Effector memory CD8-positive, alpha-beta T cell (primary cell): ENCODE measurements at regions not wholly inside any gene's neighbourhood (a gene's known extent, or its start where the extent isn't known, plus 50 kb on each side); places are given as distances from the start of the nearest gene placed in this dataset.
"Not testable (repeated sequence)": the region's sequence is repeated elsewhere in the genome, so short reads cannot be mapped to it uniquely, and the experiment has no call there.

ENCODE experiments used
- ATAC-seq: fragments of 150-1000 bp; cut with Tn5 transposase; replicated peaks from 2 replicates; pipeline ENCODE4 v1.10.0; 2021; ENCODE audit warnings: mild to moderate bottlenecking, moderate library complexity
- DNase-seq, 3 experiments: peaks; one replicate each; pipeline ENCODE4 v3.0.0; 2021
- H3K27ac Mint-ChIP-seq, 2 donors: one replicate each; pipeline ENCODE4 v1.8.0; 2022; ENCODE audit warnings: mild to moderate bottlenecking in 2 of 2, mixed read lengths in 2 of 2, moderate library complexity in 2 of 2
- H3K27me3 Mint-ChIP-seq, 2 donors: one replicate each; pipeline ENCODE4 v1.8.0; 2022; ENCODE audit warnings: mixed read lengths in 2 of 2
- H3K36me3 Mint-ChIP-seq: one replicate; pipeline ENCODE4 v1.8.0; 2022; ENCODE audit warnings: mild to moderate bottlenecking, moderate library complexity, mixed read lengths; ENCODE audit not compliant: insufficient read depth
- H3K4me1 Mint-ChIP-seq, 2 donors: one replicate each; pipeline ENCODE4 v1.8.0; 2022; ENCODE audit warnings: low read depth in 2 of 2, mixed read lengths in 2 of 2
- H3K4me3 Mint-ChIP-seq, 2 donors: one replicate each; pipeline ENCODE4 v1.8.0; 2022; ENCODE audit warnings: mild to moderate bottlenecking in 2 of 2, mixed read lengths in 2 of 2, moderate library complexity in 2 of 2
- H3K9me3 Mint-ChIP-seq, 2 donors: one replicate each; pipeline ENCODE4 v1.8.0; 2022; ENCODE audit warnings: mixed read lengths in 2 of 2

DNA sequence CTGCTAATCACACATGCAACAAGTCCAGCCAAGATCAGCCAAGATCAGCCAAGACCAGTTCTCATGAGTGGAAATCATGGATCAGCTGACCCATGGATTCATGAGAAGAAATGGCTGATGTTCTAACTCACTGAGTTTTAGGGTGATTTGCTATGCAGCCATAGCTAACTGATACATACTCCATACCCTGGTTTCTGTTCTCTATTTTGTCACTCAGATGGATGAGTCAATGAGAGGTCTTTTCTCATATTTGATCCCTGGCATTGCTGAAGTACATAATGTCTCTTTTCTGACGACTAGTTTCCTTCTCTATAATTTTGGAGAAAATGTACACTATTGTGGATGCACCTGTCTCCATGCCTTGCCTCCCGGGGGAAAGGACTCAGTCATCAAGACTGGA lies 118.4 kb upstream of the LY86 start:
- DNase-seq (no peak), ATAC-seq (no peak)
- Mint-ChIP-seq H3K4me3 (no peak overlapping the region), H3K36me3 (peaks cover 3% of the 10 kb centered on the region), H3K9me3 (peaks cover 4 to 7% of the 10 kb centered on the region in 2 donors), H3K27me3 (peaks cover 29 to 62% of the 10 kb centered on the region in 2 donors), H3K27ac (no peak overlapping the region), H3K4me1 (no peaks in the 10 kb centered on the region)

DNA sequence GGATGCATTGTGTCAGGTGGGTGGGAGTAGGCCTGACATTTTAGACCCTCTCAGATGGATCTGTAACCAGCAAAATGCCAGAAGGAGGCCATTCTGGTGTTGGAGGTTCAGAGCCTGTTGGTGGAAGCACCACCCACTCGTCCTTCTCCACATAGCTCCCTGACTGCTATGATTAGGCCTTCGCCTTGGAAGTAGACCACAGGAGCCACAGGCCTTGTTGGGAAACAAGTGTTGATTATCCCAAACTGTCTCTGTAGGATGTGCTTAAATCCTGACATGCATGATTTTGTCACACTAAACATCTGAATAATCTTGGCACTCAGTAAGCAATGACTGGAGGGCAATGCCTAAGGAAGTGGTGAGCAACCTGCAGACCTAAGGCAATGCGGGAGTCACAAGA lies 117.2 kb upstream of the LY86 start:
- no peaks in the 10 kb centered on the region for H3K4me1 Mint-ChIP-seq
- H3K36me3 Mint-ChIP-seq: peaks cover 3% of the 10 kb centered on the region
- H3K9me3 Mint-ChIP-seq: peaks cover 4 to 7% of the 10 kb centered on the region in 2 donors
- no peak for DNase-seq
- peaks cover 28 to 62% of the 10 kb centered on the region in 2 donors for H3K27me3 Mint-ChIP-seq
- H3K4me3 Mint-ChIP-seq: no peak overlapping the region
- no peak for ATAC-seq
- no peak overlapping the region for H3K27ac Mint-ChIP-seq

DNA sequence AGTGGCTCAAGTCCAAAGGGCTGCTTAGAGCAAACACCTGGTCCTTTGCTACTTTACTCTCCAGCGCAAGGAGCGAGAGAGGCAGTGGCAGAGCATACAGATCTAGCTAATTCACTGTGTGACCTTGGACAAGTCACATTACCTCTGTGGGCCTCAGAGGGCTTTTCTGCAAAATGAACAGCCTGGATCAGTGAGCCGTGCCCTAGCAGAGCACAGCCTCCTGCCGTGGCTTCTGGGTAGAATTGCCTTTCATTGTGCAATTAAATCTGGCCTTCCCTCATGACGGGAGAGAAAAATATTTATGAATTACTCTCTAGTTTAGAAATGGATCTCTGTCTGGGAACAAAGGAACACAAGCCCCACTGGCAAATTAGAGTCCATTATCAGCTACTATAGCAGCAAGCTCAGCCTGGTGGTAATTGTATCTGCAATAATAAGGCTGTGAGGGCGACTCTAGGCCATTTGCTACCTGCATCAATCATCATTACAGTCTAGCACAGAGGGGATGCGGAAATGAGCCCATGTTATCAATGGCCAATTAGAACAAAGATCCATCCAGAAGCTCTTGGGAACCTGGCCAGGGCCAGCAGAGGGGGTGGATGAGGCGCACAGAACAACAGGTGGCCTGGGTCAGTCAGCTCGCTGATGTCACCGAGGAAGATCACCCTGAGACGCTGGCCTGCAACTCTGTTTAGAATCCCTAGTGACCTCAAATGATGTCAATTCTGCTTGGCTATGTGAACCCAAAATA lies 114.2 kb upstream of the LY86 start:
- ATAC-seq: no peak
- Mint-ChIP-seq H3K27me3 (peaks cover 39 to 59% of the 10 kb centered on the region in 2 donors), H3K4me3 (no peak overlapping the region), H3K36me3 (peaks cover 3% of the 10 kb centered on the region), H3K4me1 (no peaks in the 10 kb centered on the region), H3K27ac (no peak overlapping the region), H3K9me3 (peaks cover 4 to 7% of the 10 kb centered on the region in 2 donors)
- DNase-seq: no peak

DNA sequence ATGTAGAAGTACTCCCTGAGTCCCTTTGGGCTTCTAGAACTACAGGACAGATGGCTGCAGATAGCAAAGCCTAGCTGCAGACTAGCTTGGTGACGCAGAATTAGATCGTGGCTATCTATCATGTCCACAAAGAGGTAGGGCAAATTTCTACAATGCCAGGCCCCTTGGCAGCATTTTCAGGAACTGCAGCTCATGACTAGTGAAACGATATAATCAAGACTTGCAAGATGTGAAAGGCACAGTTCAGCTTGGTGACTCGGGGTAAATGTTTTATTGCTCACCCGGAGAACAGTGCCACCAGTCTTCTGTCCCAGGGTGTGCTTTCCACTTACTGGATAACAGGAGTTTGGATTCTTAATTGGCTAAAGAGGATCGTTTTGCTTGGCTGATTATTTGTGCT lies 108.7 kb upstream of the LY86 start:
- H3K36me3 Mint-ChIP-seq: no peaks in the 10 kb centered on the region
- H3K4me1 Mint-ChIP-seq: no peaks in the 10 kb centered on the region
- H3K27me3 Mint-ChIP-seq: peaks cover 51 to 69% of the 10 kb centered on the region in 2 donors
- DNase-seq (no peak), ATAC-seq (no peak)
- H3K27ac Mint-ChIP-seq: no peak overlapping the region
- H3K9me3 Mint-ChIP-seq: peaks cover 0 to 7% of the 10 kb centered on the region in 2 donors
- H3K4me3 Mint-ChIP-seq: no peak overlapping the region

DNA sequence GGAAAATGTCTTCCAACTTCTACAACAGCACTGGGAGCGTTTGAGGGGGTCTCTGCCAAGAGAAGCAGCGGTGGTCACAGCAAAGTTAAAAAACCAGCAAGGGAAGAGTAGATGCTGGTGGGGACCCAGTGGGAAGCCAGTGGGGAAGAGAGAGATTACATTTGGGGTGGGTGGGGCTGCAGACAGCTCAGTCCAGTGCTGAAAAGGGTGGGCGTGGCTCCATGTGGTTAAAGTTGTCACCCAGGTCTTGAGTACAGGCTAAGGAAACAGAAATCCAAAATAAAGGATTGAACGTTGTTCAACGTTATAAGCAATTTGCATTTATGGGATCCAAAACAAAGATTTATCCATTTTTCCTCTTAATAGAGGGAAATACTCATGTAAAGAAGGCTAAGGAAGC lies 106.3 kb upstream of the LY86 start:
- H3K27me3 Mint-ChIP-seq: peaks cover 41 to 55% of the 10 kb centered on the region in 2 donors

DNA sequence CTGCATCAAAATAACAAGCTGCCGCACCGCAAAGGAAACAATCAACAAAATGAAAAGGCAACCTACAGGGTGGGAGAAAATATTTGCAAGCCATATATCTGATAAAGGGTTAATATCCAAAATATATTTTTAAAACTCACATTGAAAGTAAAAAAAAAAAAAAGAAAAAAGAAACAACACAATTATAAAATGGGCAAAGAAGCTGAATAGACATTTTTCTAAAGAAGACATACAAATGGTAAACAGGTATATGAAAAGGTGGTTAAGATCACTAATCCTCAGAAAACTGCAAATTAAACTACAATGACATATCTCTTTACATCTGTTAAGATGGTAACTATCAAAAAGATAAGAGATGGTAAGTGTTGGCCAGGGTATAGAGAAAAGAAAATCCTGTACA lies 105.4 kb upstream of the LY86 start:
- no peak for ATAC-seq
- H3K4me3 Mint-ChIP-seq: no peak overlapping the region
- DNase-seq: no peak
- H3K9me3 Mint-ChIP-seq: peaks cover 0 to 7% of the 10 kb centered on the region in 2 donors
- peaks cover 35 to 46% of the 10 kb centered on the region in 2 donors for H3K27me3 Mint-ChIP-seq
- H3K4me1 Mint-ChIP-seq: no peaks in the 10 kb centered on the region
- H3K27ac Mint-ChIP-seq: no peak overlapping the region
- H3K36me3 Mint-ChIP-seq: no peaks in the 10 kb centered on the region

More for the DNA sequence above, 106.3 kb upstream of the LY86 start:
- Mint-ChIP-seq H3K4me1 (no peaks in the 10 kb centered on the region), H3K36me3 (no peaks in the 10 kb centered on the region), H3K9me3 (peaks cover 0 to 7% of the 10 kb centered on the region in 2 donors), H3K27ac (no peak overlapping the region), H3K4me3 (no peak overlapping the region)
- ATAC-seq (no peak), DNase-seq (no peak)

DNA sequence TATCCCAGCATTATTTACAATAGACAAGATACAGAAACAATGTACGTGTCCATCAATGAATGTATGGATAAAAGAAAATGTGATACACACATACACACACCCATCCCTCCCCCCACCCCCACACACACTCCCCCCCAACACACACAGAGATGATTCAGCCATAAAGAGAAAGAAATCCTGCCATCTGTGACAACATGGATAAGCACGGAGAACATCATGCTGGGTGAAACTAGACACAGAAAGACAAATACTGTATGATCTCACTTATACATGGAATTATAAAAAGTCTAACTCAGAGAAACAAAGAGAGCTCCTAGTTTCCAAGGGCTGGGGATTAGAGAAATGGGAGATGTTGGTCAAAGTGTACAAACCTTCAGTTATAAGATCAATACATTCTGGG lies 104.8 kb upstream of the LY86 start:
- H3K9me3 Mint-ChIP-seq: peaks cover 0 to 7% of the 10 kb centered on the region in 2 donors
- H3K27me3 Mint-ChIP-seq: peaks cover 29 to 40% of the 10 kb centered on the region in 2 donors
- H3K36me3 Mint-ChIP-seq: no peaks in the 10 kb centered on the region
- no peak overlapping the region for H3K27ac Mint-ChIP-seq
- H3K4me3 Mint-ChIP-seq: no peak overlapping the region
- DNase-seq: no peak
- H3K4me1 Mint-ChIP-seq: no peaks in the 10 kb centered on the region
- no peak for ATAC-seq

DNA sequence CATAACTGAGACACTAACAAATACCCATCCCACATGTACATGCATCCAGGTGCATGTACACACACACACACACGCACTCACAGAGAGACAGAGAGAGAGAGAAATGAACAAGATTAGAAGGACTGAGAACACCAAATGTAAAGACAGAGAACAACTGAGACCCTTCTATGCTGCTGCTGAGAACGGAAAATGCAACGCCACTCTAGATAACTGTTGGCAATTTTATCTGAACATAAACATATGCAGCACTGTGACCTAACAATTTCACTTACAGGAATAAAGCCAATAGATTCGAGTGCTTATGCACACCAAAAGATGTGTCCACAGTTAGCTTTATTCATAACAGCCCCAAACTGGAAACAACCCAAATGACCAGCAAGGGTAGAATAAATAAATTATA lies 103.8 kb upstream of the LY86 start:
- peaks cover 0 to 7% of the 10 kb centered on the region in 2 donors for H3K9me3 Mint-ChIP-seq
- ATAC-seq (no peak), DNase-seq (no peak)
- no peaks in the 10 kb centered on the region for H3K36me3 Mint-ChIP-seq
- H3K27ac Mint-ChIP-seq: no peak overlapping the region
- H3K4me1 Mint-ChIP-seq: no peaks in the 10 kb centered on the region
- no peak overlapping the region for H3K4me3 Mint-ChIP-seq
- peaks cover 20 to 31% of the 10 kb centered on the region in 2 donors for H3K27me3 Mint-ChIP-seq

DNA sequence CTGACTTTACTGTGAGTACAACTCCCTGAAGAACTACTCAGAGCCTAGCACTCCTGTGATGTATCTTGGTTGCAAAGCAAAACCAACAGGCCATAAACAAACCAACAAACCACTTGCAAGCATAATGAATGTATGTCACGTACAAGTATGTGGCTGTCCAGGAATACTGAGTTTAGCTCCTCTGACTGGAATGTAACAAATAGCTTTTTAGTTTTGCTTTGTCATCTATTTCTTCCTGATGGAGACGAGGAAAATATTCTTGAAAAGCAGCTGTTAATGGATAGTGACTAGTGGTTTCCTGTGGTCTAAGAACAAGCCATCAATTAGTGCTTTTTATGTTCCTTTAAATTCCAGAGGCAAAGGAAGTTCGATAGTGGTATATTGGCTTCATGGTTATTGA lies 101.9 kb upstream of the LY86 start:
- DNase-seq (no peak), ATAC-seq (no peak)
- H3K36me3 Mint-ChIP-seq: no peaks in the 10 kb centered on the region
- H3K9me3 Mint-ChIP-seq: peaks cover 0 to 7% of the 10 kb centered on the region in 2 donors
- peaks cover 14 to 16% of the 10 kb centered on the region in 2 donors for H3K27me3 Mint-ChIP-seq
- no peak overlapping the region for H3K27ac Mint-ChIP-seq
- no peak overlapping the region for H3K4me3 Mint-ChIP-seq
- H3K4me1 Mint-ChIP-seq: no peaks in the 10 kb centered on the region

DNA sequence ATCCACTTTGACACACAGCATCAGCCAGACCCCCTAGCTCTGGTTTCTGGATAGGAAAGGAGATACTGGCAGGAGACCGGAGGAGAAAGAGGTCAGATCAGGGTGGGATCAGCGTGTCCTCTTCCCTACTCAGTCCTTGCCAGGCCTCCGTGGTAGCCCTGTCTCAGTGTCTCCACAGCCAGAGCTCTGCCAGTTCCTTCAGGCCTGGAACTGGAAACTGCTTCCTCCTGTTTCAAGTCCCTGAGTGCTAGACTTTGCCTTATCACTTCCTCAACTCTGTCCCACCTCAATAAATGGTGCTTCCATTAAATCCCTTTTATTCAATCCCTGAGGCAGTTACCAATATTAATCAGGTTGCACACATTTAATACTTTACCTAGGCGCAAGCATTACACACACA lies 96.8 kb upstream of the LY86 start:
- DNase-seq (no peak), ATAC-seq (no peak)
- no peak overlapping the region for H3K4me3 Mint-ChIP-seq
- peak overlapping the region; percentile 4 to 64 for H3K27ac Mint-ChIP-seq
- peaks cover 6 to 7% of the 10 kb centered on the region in 2 donors for H3K4me1 Mint-ChIP-seq
- peaks cover 9 to 14% of the 10 kb centered on the region in 2 donors for H3K27me3 Mint-ChIP-seq
- no peaks in the 10 kb centered on the region for H3K9me3 Mint-ChIP-seq
- peaks cover 7% of the 10 kb centered on the region for H3K36me3 Mint-ChIP-seq

DNA sequence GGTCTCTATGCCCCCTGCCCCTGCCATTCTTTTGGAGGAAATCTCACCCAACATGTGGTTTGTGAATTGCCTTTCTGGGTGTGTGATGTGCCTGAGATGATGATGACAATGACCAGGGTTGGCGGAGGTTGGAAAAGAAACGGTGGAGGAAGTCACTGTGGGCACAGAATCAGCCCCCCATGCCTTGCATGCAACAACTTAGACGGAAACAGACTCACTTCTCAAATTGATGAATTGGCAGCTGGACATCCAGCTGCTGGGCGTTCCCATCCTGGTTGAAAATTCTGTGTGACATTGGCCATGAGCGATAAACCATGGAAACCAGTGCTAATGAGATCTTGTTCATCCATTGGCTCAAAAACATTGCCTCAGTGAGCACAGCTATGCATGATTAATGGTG lies 95.8 kb upstream of the LY86 start:
- no peak overlapping the region for H3K27ac Mint-ChIP-seq
- DNase-seq (no peak), ATAC-seq (no peak)
- no peak overlapping the region for H3K4me3 Mint-ChIP-seq
- no peaks in the 10 kb centered on the region for H3K9me3 Mint-ChIP-seq
- peaks cover 7% of the 10 kb centered on the region for H3K36me3 Mint-ChIP-seq
- peaks cover 9 to 18% of the 10 kb centered on the region in 2 donors for H3K27me3 Mint-ChIP-seq
- peaks cover 6 to 7% of the 10 kb centered on the region in 2 donors for H3K4me1 Mint-ChIP-seq

DNA sequence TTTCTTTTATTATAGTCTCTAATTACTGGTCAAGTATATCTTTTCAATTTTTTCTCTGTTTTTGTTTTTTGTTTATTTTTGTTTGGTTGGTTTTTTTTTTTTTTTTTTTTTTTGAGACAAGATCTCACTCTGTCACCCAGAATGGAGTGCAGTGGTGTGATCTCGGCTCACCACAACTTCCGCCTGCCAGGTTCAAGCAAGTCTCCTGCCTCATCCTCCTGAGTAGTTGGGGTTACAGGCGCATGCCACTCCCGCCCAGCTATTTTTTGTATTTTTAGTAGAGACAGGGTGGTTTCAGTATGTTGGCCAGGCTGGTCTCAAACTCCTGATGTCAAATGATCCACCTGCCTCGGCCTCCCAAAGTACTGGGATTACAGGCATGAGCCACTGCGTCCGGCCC lies 94.4 kb upstream of the LY86 start:
- not testable (repeated sequence) for H3K9me3 Mint-ChIP-seq, H3K4me1 Mint-ChIP-seq, H3K36me3 Mint-ChIP-seq
- peak; percentile 31 to 37 (median 35) for DNase-seq
- peak overlapping the region; percentile 40 to 56 for H3K4me3 Mint-ChIP-seq
- peak overlapping the region; percentile 72 to 88 for H3K27ac Mint-ChIP-seq
- ATAC-seq: peak; percentile 81
- peaks cover 10 to 27% of the 10 kb centered on the region in 2 donors for H3K27me3 Mint-ChIP-seq

DNA sequence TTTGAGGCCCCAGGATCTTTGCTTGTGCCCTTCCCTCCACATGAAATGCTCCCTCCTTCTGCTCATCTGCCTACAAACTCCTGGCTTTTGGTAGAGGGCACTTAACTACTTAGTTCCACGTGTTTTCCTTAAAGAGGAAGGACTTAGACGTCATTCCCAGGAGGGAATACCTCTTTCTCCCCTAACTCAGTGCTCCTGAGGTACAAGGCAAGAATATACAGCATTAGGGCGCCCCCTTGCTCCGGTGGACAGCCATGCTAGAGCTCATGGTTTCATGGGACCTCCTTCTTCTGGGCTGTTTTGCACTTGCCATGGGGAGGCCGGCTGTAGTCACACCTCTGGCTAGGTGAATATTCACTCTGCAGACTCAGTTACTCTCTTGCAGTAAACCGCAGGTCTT lies 93.8 kb upstream of the LY86 start:
- no peak for DNase-seq
- Mint-ChIP-seq H3K9me3 (no peaks in the 10 kb centered on the region), H3K4me3 (peak overlapping the region in 1 of 2 donors; percentile 56), H3K27ac (peak overlapping the region in 1 of 2 donors; percentile 72), H3K27me3 (peaks cover 16 to 33% of the 10 kb centered on the region in 2 donors), H3K36me3 (peaks cover 7% of the 10 kb centered on the region), H3K4me1 (peaks cover 6 to 7% of the 10 kb centered on the region in 2 donors)
- no peak for ATAC-seq

DNA sequence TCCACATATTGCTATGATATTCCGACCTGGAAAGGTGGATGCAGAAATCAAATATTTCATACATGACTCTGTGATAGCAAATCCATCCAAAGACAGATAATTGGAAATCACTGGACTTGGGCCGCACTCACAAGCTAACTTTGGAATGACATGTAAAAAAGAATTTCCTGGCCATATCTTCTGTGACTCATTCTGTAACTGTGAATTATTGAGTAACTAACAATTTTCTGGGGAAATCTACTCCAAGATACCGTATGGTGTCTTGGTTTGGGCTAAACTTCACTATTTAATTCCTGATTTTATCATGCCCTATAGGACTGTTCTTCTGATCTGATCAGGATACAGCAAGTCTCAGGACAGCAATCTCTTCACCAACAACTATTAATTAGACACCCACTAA lies 92.7 kb upstream of the LY86 start:
- peaks cover 7% of the 10 kb centered on the region for H3K36me3 Mint-ChIP-seq
- ATAC-seq: no peak
- H3K27me3 Mint-ChIP-seq: peaks cover 18 to 38% of the 10 kb centered on the region in 2 donors
- no peak overlapping the region for H3K27ac Mint-ChIP-seq
- H3K4me1 Mint-ChIP-seq: peaks cover 6 to 7% of the 10 kb centered on the region in 2 donors
- H3K9me3 Mint-ChIP-seq: no peaks in the 10 kb centered on the region
- no peak for DNase-seq
- H3K4me3 Mint-ChIP-seq: no peak overlapping the region
